PFSK-1 (cell line): ENCODE measurements at regions not wholly inside any gene's neighbourhood (a gene's known extent, or its start where the extent isn't known, plus 50 kb on each side); places are given as distances from the start of the nearest gene placed in this dataset.

ENCODE experiments used
- FOXP2 ChIP-seq: optimal IDR thresholded peaks from 2 replicates; pipeline ENCODE3; 2011; ENCODE audit warnings: borderline replicate concordance, control low read depth, inconsistent platforms; ENCODE audit not compliant: insufficient read depth; ENCODE audit errors: extremely low read length, extremely low read depth
- POLR2AphosphoS5 ChIP-seq: IDR thresholded peaks from 2 replicates; pipeline ENCODE4 v1.6.1; 2012; ENCODE audit warnings: low read depth, mild to moderate bottlenecking, control low read depth, low read length, moderate library complexity
- REST ChIP-seq, 2 experiments: IDR thresholded peaks; 2 replicates each; pipeline versions ENCODE4 v1.6.1 to v1.8.0; 2011 to 2012; ENCODE audit warnings: low read depth in 2 of 2, low read length in 2 of 2, control low read depth in 1 of 2, inconsistent platforms in 1 of 2, mild to moderate bottlenecking in 1 of 2, moderate library complexity in 1 of 2; ENCODE audit not compliant: insufficient read depth in 1 of 2
- SIN3A ChIP-seq: IDR thresholded peaks from 2 replicates; pipeline ENCODE4 v1.6.1; 2012; ENCODE audit warnings: mild to moderate bottlenecking, low read length, moderate library complexity, borderline replicate concordance; ENCODE audit not compliant: insufficient read depth
- TAF1 ChIP-seq: IDR thresholded peaks from 2 replicates; pipeline ENCODE4 v1.6.1; 2012; ENCODE audit warnings: low read length, control low read depth, borderline replicate concordance; ENCODE audit not compliant: insufficient read depth

GRCh38 chr13:61728471-61728870, 312.8 kb upstream of the PCDH20 start:
- TF ChIP-seq SIN3A (no peak), FOXP2 (no peak), POLR2AphosphoS5 (no peak), TAF1 (no peak), REST (IDR thresholded peaks at IDR 0.05; ENCODE audit: insufficient read depth in 1 of 2, low read depth in 2 of 2, low read length in 2 of 2) (no peak)

GRCh38 chr13:61727767-61728166, 312.1 kb upstream of the PCDH20 start:
- TF ChIP-seq SIN3A (no peak), FOXP2 (no peak), TAF1 (no peak), REST (IDR thresholded peaks at IDR 0.05; ENCODE audit: insufficient read depth in 1 of 2, low read depth in 2 of 2, low read length in 2 of 2) (no peak), POLR2AphosphoS5 (no peak)

GRCh38 chr13:61725806-61726205, 310.2 kb upstream of the PCDH20 start:
- TF ChIP-seq FOXP2 (no peak), POLR2AphosphoS5 (no peak), SIN3A (no peak), REST (IDR thresholded peaks at IDR 0.05; ENCODE audit: insufficient read depth in 1 of 2, low read depth in 2 of 2, low read length in 2 of 2) (no peak), TAF1 (no peak)

- no peak for TF ChIP-seq FOXP2
- no peak for TF ChIP-seq TAF1
- TF ChIP-seq SIN3A = no peak
These were observed 306.5 kb upstream of the PCDH20 start for GRCh38 chr13:61722119-61722518.

- TF ChIP-seq TAF1 = no peak
- TF ChIP-seq SIN3A = no peak
- TF ChIP-seq REST (IDR thresholded peaks at IDR 0.05; ENCODE audit: insufficient read depth in 1 of 2, low read depth in 2 of 2, low read length in 2 of 2) = no peak
- TF ChIP-seq FOXP2 = no peak
- TF ChIP-seq POLR2AphosphoS5 = no peak
These were observed 297.0 kb upstream of the PCDH20 start for GRCh38 chr13:61712621-61713020.
